HL-60 (cell line): ENCODE measurements at regions not wholly inside any gene's neighbourhood (a gene's known extent, or its start where the extent isn't known, plus 50 kb on each side); places are given as distances from the start of the nearest gene placed in this dataset.

Source experiments
- DNase-seq, 2 experiments: peaks; one replicate each; pipeline ENCODE4 v3.0.0-alpha.2; 2010 to 2020; ENCODE audit warnings: low read depth in 1 of 2, low spot score in 1 of 2
- H3K27ac ChIP-seq: fragments of 250-450 bp; sonication (Bioruptor Pico); replicated peaks from 2 replicates; pipeline ENCODE4 v1.5.1; 2020; ENCODE audit warnings: mild to moderate bottlenecking, moderate library complexity
- H3K27me3 ChIP-seq: fragments of 250-450 bp; sonication (Bioruptor Pico); 2 replicates; pipeline ENCODE4 v1.5.1; 2021; ENCODE audit warnings: mild to moderate bottlenecking, moderate library complexity; ENCODE audit not compliant: insufficient read depth, poor library complexity, severe bottlenecking
- H3K4me3 ChIP-seq: replicated peaks from 2 replicates; pipeline ENCODE4 v1.5.1; 2011; ENCODE audit warnings: mild to moderate bottlenecking, control low read depth, low read length; ENCODE audit not compliant: insufficient read depth
- CTCF ChIP-seq: IDR thresholded peaks from one replicate; pipeline ENCODE4 v1.5.1; 2011; ENCODE audit warnings: low read length, control low read depth, inconsistent platforms; ENCODE audit not compliant: insufficient read depth
- GABPA ChIP-seq: IDR thresholded peaks from 2 replicates; pipeline ENCODE4 v1.6.1; 2012; ENCODE audit warnings: low read depth
- POLR2AphosphoS5 ChIP-seq: IDR thresholded peaks from 2 replicates; pipeline ENCODE4 v1.6.1; 2012; ENCODE audit warnings: low read depth
- REST ChIP-seq: IDR thresholded peaks from 2 replicates; pipeline ENCODE4 v1.6.1; 2012; ENCODE audit warnings: low read depth; ENCODE audit not compliant: insufficient replicate concordance
- SPI1 ChIP-seq: IDR thresholded peaks from 2 replicates; pipeline ENCODE4 v1.6.1; 2012; ENCODE audit warnings: low read depth, mild to moderate bottlenecking, borderline replicate concordance

- no peak overlapping the region for H3K4me3 ChIP-seq
- TF ChIP-seq CTCF (no peak), GABPA (no peak), SPI1 (no peak), POLR2AphosphoS5 (no peak), REST (no peak)
- H3K27ac ChIP-seq: no peak overlapping the region
- H3K27me3 ChIP-seq: no peaks in the 10 kb centered on the region
- no peak for DNase-seq
Measured at GRCh38 chr10:78660446-78661106, 408.2 kb upstream of the ZMIZ1 start.

GRCh38 chr10:78663721-78664120 is 405.0 kb upstream of the ZMIZ1 start:
- no peak for DNase-seq
- Histone ChIP-seq H3K27me3 (no peaks in the 10 kb centered on the region), H3K27ac (no peak overlapping the region), H3K4me3 (no peak overlapping the region)
- no peak for TF ChIP-seq CTCF
- no peak for TF ChIP-seq GABPA
- no peak for TF ChIP-seq POLR2AphosphoS5
- no peak for TF ChIP-seq REST
- no peak for TF ChIP-seq SPI1

GRCh38 chr10:78664929-78665553 is 403.7 kb upstream of the ZMIZ1 start:
- TF ChIP-seq REST: no peak
- TF ChIP-seq POLR2AphosphoS5: no peak
- peak; percentile 38 for TF ChIP-seq CTCF
- no peak for TF ChIP-seq SPI1
- Histone ChIP-seq H3K27ac (no peak overlapping the region), H3K4me3 (no peak overlapping the region), H3K27me3 (no peaks in the 10 kb centered on the region)
- DNase-seq: peak; percentile 10 to 30
